Sigmoid colon (tissue), 4 donors: ENCODE measurements at regions not wholly inside any gene's neighbourhood (a gene's known extent, or its start where the extent isn't known, plus 50 kb on each side); places are given as distances from the start of the nearest gene placed in this dataset.

ENCODE experiments used
- CTCF ChIP-seq, 4 experiments: fragments of 450-650 bp in 3 of 4; fragments of 200-600 bp in 1 of 4; IDR thresholded peaks; one replicate each; pipeline ENCODE4 v1.5.1; 2016 to 2019; ENCODE audit warnings: antibody characterized with exemption in 4 of 4, mild to moderate bottlenecking in 3 of 4, moderate library complexity in 2 of 4
- EP300 ChIP-seq, 4 donors: sonication (generic); formaldehyde crosslinking; IDR thresholded peaks; one replicate each; pipeline ENCODE4 v1.6.1; 2017; ENCODE audit warnings: antibody characterized with exemption in 4 of 4
- POLR2A ChIP-seq, 2 donors: fragments of 450-650 bp; IDR thresholded peaks; one replicate each; pipeline ENCODE4 v1.6.1; 2016; ENCODE audit warnings: antibody characterized with exemption in 2 of 2, mild to moderate bottlenecking in 2 of 2, moderate library complexity in 2 of 2
- POLR2AphosphoS5 ChIP-seq, 4 donors: sonication (generic); formaldehyde crosslinking; IDR thresholded peaks; one replicate each; pipeline ENCODE4 v1.6.1; 2017; ENCODE audit warnings: antibody characterized with exemption in 4 of 4

- no peak for TF ChIP-seq CTCF (IDR thresholded peaks at IDR 0.05)
- no peak for TF ChIP-seq POLR2A (IDR thresholded peaks at IDR 0.05)
- no peak for TF ChIP-seq EP300 (IDR thresholded peaks at IDR 0.05)
- no peak for TF ChIP-seq POLR2AphosphoS5 (IDR thresholded peaks at IDR 0.05)
Measured at GRCh38 chr13:73828811-73829210, 305.4 kb downstream of the KLF12 start.
